ENCODE measurements at regions not wholly inside any gene's neighbourhood (a gene's known extent, or its start where the extent isn't known, plus 50 kb on each side); places are given as distances from the start of the nearest gene placed in this dataset.
A peak's percentile ranks its signal among the peaks of the same experiment; 100 is the strongest.

DNA sequence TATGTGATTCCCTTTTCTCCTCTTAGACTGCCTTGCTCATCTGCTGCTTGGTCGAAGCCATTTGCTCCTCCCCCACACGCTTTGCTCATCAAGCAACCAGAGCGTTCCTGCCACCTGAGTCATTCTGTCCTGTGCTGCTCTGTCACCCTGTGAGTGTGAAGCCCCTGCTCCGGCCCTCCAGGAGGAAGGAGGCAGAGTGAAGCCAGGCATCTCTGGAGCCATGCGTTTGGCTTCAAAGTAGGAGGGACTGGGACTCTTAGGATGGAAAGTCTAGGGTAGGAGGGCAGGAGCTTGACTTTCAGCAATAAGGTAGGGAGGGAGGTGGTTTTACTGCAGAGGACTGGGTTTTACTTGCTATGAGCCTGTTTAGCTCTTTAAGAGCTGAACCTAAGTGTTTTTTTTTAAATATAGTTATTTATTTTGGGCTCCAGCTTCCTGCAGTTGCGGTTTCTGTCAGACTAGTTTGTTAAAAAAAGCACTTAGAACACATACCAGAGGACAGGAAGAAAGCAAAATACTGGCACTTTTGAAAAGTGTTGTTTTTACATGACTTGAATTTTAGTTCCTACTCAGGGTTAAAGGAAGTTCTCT is 63.6 kb downstream of the SPINK2 start:
- peak overlapping the region; percentile 19 for H3K9ac ChIP-seq (ENCODE audit: insufficient read depth, low read length, poor library complexity, severe bottlenecking)
- H3K9me3 Mint-ChIP-seq, result peaks cover 0 to 2% (median 1%) of the 10 kb centered on the region in 7 donors
- no peaks in the 10 kb centered on the region for H3K36me3 ChIP-seq (replicated peaks in 1 of 2; ENCODE audit: control insufficient read depth in 1 of 2, insufficient read depth in 2 of 2, low read length in 2 of 2)
- peak overlapping the region; percentile 64 for H3K4me2 ChIP-seq (replicated peaks; ENCODE audit: extremely low read depth, low read length, poor library complexity, severe bottlenecking)
- DNase-seq, result peak; percentile 58 to 86 (median 73)
- H3K9me3 ChIP-seq (replicated peaks in 1 of 2; ENCODE audit: control insufficient read depth in 1 of 2, insufficient read depth in 1 of 2, low read length in 2 of 2), result no peaks in the 10 kb centered on the region
- WGBS (ENCODE audit: insufficient coverage), result 0% methylated on average over 5 of the region's 6 CpGs
- peaks cover 0 to 6% (median 3%) of the 10 kb centered on the region in 3 donors for H3K27me3 Mint-ChIP-seq (ENCODE audit: low read depth in 3 of 3)
- H3K4me3 Mint-ChIP-seq, result peak overlapping the region; percentile 47 to 83
- H3K79me2 ChIP-seq (ENCODE audit: insufficient read depth, low read length), result no peaks in the 10 kb centered on the region
- H3K27ac ChIP-seq (ENCODE audit: low read depth in 1 of 2, low read length in 2 of 2), result peak overlapping the region in 1 of 2 donors; percentile 42
- intact Hi-C loops (cut with micrococcal nuclease), result no loop called here
- TF ChIP-seq, protein P1, sequence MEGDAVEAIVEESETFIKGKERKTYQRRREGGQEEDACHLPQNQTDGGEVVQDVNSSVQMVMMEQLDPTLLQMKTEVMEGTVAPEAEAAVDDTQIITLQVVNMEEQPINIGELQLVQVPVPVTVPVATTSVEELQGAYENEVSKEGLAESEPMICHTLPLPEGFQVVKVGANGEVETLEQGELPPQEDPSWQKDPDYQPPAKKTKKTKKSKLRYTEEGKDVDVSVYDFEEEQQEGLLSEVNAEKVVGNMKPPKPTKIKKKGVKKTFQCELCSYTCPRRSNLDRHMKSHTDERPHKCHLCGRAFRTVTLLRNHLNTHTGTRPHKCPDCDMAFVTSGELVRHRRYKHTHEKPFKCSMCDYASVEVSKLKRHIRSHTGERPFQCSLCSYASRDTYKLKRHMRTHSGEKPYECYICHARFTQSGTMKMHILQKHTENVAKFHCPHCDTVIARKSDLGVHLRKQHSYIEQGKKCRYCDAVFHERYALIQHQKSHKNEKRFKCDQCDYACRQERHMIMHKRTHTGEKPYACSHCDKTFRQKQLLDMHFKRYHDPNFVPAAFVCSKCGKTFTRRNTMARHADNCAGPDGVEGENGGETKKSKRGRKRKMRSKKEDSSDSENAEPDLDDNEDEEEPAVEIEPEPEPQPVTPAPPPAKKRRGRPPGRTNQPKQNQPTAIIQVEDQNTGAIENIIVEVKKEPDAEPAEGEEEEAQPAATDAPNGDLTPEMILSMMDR (IDR thresholded peaks at IDR 0.05), result no peak
- H3K27ac Mint-ChIP-seq, result peak overlapping the region; percentile 67 to 95 (median 88)
- H3K4me3 ChIP-seq (replicated peaks in 1 of 3; ENCODE audit: low read depth in 2 of 3, low read length in 3 of 3), result peak overlapping the region in 1 of 3 experiments; percentile 55
- H4K20me1 ChIP-seq (ENCODE audit: insufficient read depth, low read length), result no peaks in the 10 kb centered on the region
- H3K4me1 Mint-ChIP-seq, result peaks cover 33% of the 10 kb centered on the region
- H3K27me3 ChIP-seq (ENCODE audit: control insufficient read depth in 2 of 2, insufficient read depth in 2 of 2, low read length in 2 of 2), result no peaks in the 10 kb centered on the region
- H3K36me3 Mint-ChIP-seq, result no peaks in the 10 kb centered on the region
- peaks cover 20 to 26% of the 10 kb centered on the region in 2 donors for H3K4me1 ChIP-seq (ENCODE audit: control insufficient read depth in 1 of 2, insufficient read depth in 2 of 2, low read length in 2 of 2)
- H2AFZ ChIP-seq (ENCODE audit: insufficient read depth, low read depth, low read length, poor library complexity, severe bottlenecking), result peak overlapping the region; percentile 59

DNA sequence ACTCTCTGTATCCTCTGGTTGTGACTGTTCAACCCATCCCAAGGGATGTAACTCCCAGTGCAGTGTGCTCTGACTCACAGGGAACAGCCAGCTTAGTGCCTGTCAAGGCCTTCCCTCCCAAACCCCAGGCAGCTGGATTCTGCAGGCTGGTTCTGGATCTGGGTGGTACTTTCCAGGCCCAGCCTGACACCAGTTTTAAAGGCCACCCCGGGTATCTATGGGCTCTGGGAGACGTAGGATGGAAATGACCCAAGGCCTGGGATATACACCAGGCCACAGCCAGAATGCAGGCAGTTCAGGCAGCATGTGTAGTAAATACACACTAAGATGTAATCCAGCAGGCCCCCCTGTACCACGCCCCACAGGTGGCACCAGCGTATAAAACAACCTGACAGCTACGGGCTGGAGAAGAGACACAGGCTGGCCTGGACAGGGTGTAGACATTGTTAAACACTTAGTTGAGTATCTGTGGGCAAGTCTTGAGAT is 64.2 kb downstream of the SPINK2 start:
- Mint-ChIP-seq H3K4me3 (peak overlapping the region in 1 of 2 donors; percentile 83), H3K4me1 (peaks cover 31% of the 10 kb centered on the region), H3K9me3 (peaks cover 0 to 2% (median 1%) of the 10 kb centered on the region in 7 donors), H3K27ac (peak overlapping the region in 3 of 7 donors; percentile 91 to 95 (median 94)), H3K27me3 (ENCODE audit: low read depth in 3 of 3) (peaks cover 0 to 6% (median 4%) of the 10 kb centered on the region in 3 donors), H3K36me3 (no peaks in the 10 kb centered on the region)
- Histone ChIP-seq H3K36me3 (replicated peaks in 1 of 2; ENCODE audit: control insufficient read depth in 1 of 2, insufficient read depth in 2 of 2, low read length in 2 of 2) (no peaks in the 10 kb centered on the region), H3K4me3 (replicated peaks in 1 of 3; ENCODE audit: low read depth in 2 of 3, low read length in 3 of 3) (peak overlapping the region in 1 of 3 experiments; percentile 55), H2AFZ (ENCODE audit: insufficient read depth, low read depth, low read length, poor library complexity, severe bottlenecking) (peak overlapping the region; percentile 59), H3K27ac (ENCODE audit: low read depth in 1 of 2, low read length in 2 of 2) (peak overlapping the region in 1 of 2 donors; percentile 42), H3K4me1 (ENCODE audit: control insufficient read depth in 1 of 2, insufficient read depth in 2 of 2, low read length in 2 of 2) (peaks cover 20 to 26% of the 10 kb centered on the region in 2 donors), H3K79me2 (ENCODE audit: insufficient read depth, low read length) (no peaks in the 10 kb centered on the region), H3K9ac (ENCODE audit: insufficient read depth, low read length, poor library complexity, severe bottlenecking) (peak overlapping the region; percentile 19), H3K4me2 (replicated peaks; ENCODE audit: extremely low read depth, low read length, poor library complexity, severe bottlenecking) (peak overlapping the region; percentile 64), H3K27me3 (ENCODE audit: control insufficient read depth in 2 of 2, insufficient read depth in 2 of 2, low read length in 2 of 2) (no peaks in the 10 kb centered on the region), H3K9me3 (replicated peaks in 1 of 2; ENCODE audit: control insufficient read depth in 1 of 2, insufficient read depth in 1 of 2, low read length in 2 of 2) (no peaks in the 10 kb centered on the region), H4K20me1 (ENCODE audit: insufficient read depth, low read length) (no peaks in the 10 kb centered on the region)
- TF ChIP-seq, protein P1 (IDR thresholded peaks at IDR 0.05), result no peak
- 60% methylated on average over 1 of the region's 5 CpGs for WGBS (ENCODE audit: insufficient coverage)
- no peak for DNase-seq
- intact Hi-C loops (cut with micrococcal nuclease), result no loop called here

Measured in CD14-positive monocyte (primary cell).